DOHH2 (cell line): ENCODE measurements at regions not wholly inside any gene's neighbourhood (a gene's known extent, or its start where the extent isn't known, plus 50 kb on each side); places are given as distances from the start of the nearest gene placed in this dataset.

Source experiments
- CTCF ChIP-seq: fragments of 200-600 bp; sonication (generic); IDR thresholded peaks from one replicate; pipeline ENCODE4 v1.5.1; 2014; ENCODE audit warnings: antibody characterized with exemption, mild to moderate bottlenecking, low read depth, low read length; ENCODE audit not compliant: poor library complexity, severe bottlenecking
- EZH2phosphoT487 ChIP-seq: fragments of 200-600 bp; sonication (generic); IDR thresholded peaks from 2 replicates; pipeline ENCODE4 v1.6.1; 2017; ENCODE audit warnings: borderline replicate concordance, mild to moderate bottlenecking, antibody characterized with exemption, low read length, moderate library complexity, mixed read lengths

- TF ChIP-seq CTCF (no peak), EZH2phosphoT487 (no peak)
Measured at GRCh38 chr5:10133830-10134229, 115.9 kb downstream of the ATPSCKMT start.
